ENCODE measurements at regions not wholly inside any gene's neighbourhood (a gene's known extent, or its start where the extent isn't known, plus 50 kb on each side); places are given as distances from the start of the nearest gene placed in this dataset.
"Not testable (repeated sequence)": the region's sequence is repeated elsewhere in the genome, so short reads cannot be mapped to it uniquely, and the experiment has no call there.

- no peak for DNase-seq
Observed at GRCh38 chr1:88333086-88333695, 350.9 kb upstream of the PKN2 start.

DNA sequence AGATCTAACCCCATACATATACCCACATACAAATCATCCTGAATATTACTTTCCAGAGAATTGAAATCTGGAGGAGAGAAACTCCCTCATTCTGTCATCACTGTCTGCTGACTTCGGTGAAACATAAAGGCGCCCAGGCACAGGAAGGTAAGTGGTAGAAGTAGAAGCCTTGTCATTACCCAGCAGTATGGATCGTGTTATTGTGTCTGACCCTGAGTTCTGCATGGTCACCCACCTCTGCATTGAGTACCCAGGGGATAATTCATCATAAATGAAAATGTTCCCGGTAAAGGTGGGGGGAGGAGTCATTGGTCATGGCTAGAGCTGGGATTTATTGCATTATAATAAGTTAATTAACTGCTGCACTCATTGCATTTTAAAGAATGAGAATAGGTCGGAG is 342.6 kb upstream of the PKN2 start:
- DNase-seq, result no peak

GRCh38 chr1:88342081-88342480 is 342.0 kb upstream of the PKN2 start:
- DNase-seq, result not testable (repeated sequence)

DNA sequence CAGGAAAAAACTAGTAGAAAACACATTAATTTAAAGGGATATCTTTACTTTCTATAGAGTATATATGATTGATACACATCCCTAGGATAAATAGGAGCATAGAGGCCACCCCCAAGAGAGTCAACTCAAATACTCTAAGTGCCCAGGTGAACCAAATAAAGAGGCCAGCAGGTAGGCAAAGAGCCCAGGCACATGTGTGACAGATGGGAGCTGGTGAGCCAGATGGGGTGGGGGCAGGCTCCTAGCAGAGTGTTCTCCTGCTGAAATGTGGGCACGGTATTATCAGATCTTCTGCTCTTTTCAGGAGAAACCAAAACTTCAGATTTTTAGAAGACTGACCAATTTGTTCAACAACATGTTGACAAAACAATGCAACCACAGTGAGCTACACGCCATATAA is 333.4 kb upstream of the PKN2 start:
- no peak for DNase-seq

- no peak for DNase-seq
Observed at GRCh38 chr1:88351960-88352359, 332.1 kb upstream of the PKN2 start.

- no peak for DNase-seq
Observed at GRCh38 chr1:88354256-88354655, 329.8 kb upstream of the PKN2 start.

GRCh38 chr1:88357729-88358128 is 326.3 kb upstream of the PKN2 start:
- DNase-seq, result no peak

- DNase-seq, result no peak
Observed at GRCh38 chr1:88371436-88372023, 312.5 kb upstream of the PKN2 start.

DNA sequence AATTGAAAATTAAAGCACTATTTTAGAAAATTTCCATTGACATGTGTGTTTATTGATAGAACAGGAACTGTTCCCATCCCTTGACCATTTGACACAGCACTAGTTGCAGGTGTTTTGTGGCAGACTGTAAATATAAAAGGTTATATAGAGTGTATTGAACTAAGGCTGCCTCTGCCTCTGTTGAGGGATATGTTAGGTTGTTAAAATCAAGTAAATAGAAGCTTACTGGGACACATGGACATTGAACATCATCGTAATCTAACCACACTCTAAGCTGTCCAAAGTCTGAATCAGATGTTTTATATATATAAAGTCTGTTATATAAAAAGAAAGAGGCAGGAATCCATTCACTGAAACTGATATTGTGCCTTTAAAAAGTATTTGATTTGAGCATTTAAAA is 308.1 kb upstream of the PKN2 start:
- no peak for DNase-seq

- DNase-seq, result no peak
Observed at GRCh38 chr1:88376421-88376820, 307.7 kb upstream of the PKN2 start.

GRCh38 chr1:88378560-88378959 is 305.5 kb upstream of the PKN2 start:
- DNase-seq, result no peak

DNA sequence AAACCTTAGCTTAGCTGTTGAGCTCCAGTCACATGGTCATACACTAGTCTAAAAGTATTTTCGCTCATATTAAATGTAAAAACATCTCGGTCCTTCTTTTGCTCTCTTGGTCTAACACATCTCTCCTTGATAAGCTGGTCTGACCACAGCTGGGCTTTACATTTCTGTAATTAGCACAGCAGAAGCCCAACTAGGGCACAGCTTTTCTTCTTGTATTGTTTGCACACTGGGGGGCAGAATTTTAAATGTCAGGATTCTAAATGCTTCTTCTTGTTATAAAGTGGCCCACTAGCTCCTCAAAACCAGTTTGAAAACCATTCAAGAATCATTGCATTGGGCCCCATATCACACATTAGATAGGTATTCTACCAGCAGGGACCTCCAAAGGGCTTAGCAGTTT is 289.1 kb upstream of the PKN2 start:
- no peak for DNase-seq

DNA sequence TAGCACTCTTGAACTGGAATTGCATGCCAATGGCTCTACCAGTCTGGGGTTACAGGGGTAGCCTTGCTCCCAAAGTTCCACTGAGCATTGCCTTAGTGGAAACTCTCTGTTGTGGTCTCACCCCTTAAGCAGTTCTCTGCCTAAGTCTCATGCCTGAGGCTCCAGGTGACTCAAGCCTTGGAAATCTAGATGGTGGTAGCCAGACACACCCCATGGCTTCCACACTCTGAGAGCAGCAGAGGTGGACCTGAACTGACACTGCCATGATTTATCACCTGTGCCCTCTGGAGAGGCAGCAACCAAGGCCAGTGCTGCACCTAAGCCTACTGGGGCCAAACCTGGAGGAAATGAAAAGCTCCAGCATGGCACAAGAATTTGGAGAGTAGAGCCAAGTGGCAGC is 285.7 kb upstream of the PKN2 start:
- no peak for DNase-seq

GRCh38 chr1:88399690-88400089 is 284.4 kb upstream of the PKN2 start:
- DNase-seq, result no peak

- no peak for DNase-seq
Observed at GRCh38 chr1:88401313-88401712, 282.8 kb upstream of the PKN2 start.

DNA sequence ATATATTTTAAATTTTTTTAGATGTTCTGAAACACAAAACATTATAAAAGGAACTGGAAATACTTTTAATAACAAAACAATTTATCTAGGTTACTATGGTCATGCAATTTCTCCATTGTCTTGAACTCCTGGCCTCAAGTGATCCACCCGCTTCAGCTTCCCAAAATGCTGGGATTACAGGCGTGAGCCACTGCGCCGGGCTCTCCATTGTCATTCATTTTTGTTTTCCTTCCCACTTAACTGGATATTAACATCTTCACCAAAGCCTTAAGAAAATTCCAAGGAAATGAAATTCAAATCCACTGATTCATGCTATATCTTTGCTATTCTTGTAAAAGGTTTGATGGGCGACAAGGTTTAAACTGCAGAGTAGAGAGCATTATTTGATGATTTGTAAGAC is 279.5 kb upstream of the PKN2 start:
- DNase-seq, result no peak

DNA sequence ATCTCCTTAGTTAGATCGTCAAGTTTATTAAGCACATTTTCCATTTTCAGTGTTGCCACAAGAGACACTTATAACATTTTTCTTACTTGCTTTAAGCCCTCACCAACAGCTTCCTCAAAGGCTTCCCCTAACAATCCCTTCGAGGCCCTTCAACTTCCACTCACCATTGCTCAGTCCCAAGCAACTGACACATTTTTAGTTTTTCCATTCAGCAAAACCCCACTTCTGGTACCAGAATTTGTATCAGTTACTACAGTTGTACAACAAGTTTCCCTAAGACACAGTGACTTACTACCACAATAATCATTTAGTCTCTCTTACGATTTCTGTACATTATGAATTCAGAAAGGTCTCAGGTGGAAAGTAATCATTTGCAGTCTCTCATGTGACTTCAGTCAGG is 276.8 kb upstream of the PKN2 start:
- DNase-seq, result no peak

DNA sequence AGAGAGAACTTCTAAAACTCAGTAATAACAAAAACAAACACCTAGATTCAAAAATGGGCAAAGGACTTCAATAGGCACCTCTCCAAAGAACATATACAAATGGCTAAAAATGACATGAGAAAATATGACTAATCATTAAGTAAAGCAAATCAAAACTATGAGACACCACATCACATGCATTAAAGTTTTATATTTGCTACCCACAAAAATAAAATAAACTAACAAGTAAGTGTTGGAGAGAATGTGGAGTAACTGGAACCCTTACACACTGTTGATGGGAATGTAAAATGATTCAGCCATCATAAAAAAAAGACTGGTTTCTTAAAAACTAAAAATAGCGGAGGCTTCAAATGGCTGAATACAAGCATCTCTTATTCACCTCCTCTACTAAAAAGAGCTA is 262.1 kb upstream of the PKN2 start:
- DNase-seq, result no peak

DNA sequence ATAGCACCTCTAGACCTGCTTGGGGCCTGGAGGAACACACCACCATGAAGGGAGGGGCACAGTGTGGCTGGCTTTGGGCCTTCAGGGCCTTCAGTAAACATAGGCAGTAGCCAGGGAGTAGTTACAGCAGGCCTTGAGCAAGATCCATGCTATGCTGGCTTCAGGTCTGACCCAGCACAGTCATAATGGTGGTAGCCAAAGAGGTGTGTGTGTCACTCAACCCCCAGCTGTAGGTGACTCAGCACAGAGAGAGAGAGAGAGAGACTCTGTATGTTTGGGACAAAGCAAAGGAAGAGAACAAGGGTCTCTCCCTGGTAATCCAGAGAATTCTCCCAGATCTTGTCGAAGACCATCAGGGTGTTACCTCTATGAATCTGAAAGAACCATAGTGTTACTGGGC is 250.5 kb upstream of the PKN2 start:
- no peak for DNase-seq

DNA sequence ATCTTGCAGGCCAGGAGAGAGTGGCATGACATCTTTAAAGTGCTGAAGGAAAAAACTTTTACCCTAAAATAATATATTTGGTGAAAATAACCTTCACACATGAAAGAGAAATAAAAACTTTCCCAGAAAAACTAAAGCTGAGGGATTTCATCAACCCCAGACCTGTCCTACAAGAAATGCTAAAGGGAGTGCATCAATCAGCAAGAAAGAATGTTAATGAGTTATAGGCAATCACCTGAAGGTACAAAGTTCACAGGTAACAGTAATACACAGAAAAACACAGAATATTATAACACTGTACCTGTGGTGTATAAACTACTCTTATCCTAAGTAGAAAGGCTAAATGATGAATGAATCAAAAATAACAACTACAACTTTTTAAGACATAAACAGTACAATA is 249.2 kb upstream of the PKN2 start:
- DNase-seq, result no peak

- DNase-seq, result no peak
Observed at GRCh38 chr1:88441022-88441421, 243.1 kb upstream of the PKN2 start.

- DNase-seq, result peak in 7 of 56 donors; percentile 0 to 32 (median 8)
Observed at GRCh38 chr1:88451856-88452255, 232.2 kb upstream of the PKN2 start.

- DNase-seq, result no peak
Observed at GRCh38 chr1:88453295-88453694, 230.8 kb upstream of the PKN2 start.

DNA sequence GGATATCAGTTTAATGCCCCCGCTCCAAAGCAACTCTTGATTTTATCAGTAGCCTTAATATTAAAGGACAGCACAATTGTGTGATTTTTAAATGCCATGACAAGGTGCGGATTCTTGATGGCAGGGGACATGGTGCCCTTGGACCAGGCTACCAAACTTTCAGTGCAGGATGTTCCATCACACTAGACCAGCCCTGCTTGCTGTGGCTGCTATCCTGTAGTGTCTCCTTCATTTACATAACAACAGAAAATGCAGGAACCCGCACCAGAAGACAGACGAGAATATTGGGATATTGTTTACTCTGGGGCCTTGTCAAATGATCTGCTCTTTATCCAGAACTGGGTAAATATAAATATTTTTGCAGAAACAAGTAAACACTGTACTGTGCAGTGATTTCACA is 229.3 kb upstream of the PKN2 start:
- DNase-seq, result no peak
